ENCODE measurements at regions not wholly inside any gene's neighbourhood (a gene's known extent, or its start where the extent isn't known, plus 50 kb on each side); places are given as distances from the start of the nearest gene placed in this dataset.

DNA sequence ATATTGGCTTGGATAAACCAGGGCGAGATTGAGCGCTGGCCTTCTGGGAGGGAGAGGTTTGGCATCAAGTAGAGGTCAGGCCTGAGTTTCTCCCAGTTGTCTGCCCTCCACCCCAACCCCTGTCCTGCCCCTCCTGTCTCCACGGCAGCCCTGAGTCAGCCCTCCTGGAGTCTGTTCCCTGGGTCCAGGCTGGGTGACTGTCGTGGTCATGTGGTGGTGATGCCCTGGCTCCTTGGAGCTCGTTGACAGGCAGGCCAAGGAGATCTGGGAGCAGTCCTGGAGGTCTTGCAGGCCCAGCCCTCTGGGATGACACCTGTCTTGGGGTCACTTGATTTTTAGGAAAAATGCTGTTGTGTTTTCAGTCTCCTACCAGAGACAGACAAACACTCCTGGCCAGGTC, 53.6 kb upstream of the PODXL start:
- no peaks in the 10 kb centered on the region for H3K36me3 Mint-ChIP-seq (ENCODE audit: low read depth)
- intact Hi-C loops (cut with DNase I, micrococcal nuclease): no loop called here
- no peaks in the 10 kb centered on the region for H3K9me3 Mint-ChIP-seq
- no peak overlapping the region for H3K27ac Mint-ChIP-seq
- H3K4me1 Mint-ChIP-seq (ENCODE audit: low read depth): no peaks in the 10 kb centered on the region
- H3K27me3 ChIP-seq (ENCODE audit: control insufficient read depth in 1 of 2, insufficient read depth in 2 of 2, low read length in 2 of 2): peaks cover 3 to 5% of the 10 kb centered on the region in 2 experiments
- H3K27me3 Mint-ChIP-seq: peaks cover 26% of the 10 kb centered on the region
- H3K9me3 ChIP-seq (ENCODE audit: control insufficient read depth in 1 of 2, insufficient read depth in 1 of 2, low read length in 2 of 2): no peaks in the 10 kb centered on the region
- H3K4me3 ChIP-seq (ENCODE audit: low read length): no peak overlapping the region
- ChIA-PET POLR2A (no interaction called here), CTCF (no interaction called here)
- H3K36me3 ChIP-seq (ENCODE audit: insufficient read depth, low read length): no peaks in the 10 kb centered on the region
- DNase-seq: no peak
- TF ChIP-seq, protein P1, sequence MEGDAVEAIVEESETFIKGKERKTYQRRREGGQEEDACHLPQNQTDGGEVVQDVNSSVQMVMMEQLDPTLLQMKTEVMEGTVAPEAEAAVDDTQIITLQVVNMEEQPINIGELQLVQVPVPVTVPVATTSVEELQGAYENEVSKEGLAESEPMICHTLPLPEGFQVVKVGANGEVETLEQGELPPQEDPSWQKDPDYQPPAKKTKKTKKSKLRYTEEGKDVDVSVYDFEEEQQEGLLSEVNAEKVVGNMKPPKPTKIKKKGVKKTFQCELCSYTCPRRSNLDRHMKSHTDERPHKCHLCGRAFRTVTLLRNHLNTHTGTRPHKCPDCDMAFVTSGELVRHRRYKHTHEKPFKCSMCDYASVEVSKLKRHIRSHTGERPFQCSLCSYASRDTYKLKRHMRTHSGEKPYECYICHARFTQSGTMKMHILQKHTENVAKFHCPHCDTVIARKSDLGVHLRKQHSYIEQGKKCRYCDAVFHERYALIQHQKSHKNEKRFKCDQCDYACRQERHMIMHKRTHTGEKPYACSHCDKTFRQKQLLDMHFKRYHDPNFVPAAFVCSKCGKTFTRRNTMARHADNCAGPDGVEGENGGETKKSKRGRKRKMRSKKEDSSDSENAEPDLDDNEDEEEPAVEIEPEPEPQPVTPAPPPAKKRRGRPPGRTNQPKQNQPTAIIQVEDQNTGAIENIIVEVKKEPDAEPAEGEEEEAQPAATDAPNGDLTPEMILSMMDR (IDR thresholded peaks at IDR 0.05): no peak
- no peak overlapping the region for H3K4me3 Mint-ChIP-seq
- H3K27ac ChIP-seq (ENCODE audit: low read depth in 1 of 2, low read length in 2 of 2): no peak overlapping the region
- H3K4me1 ChIP-seq (ENCODE audit: insufficient read depth, low read length): no peaks in the 10 kb centered on the region
- no peak for ATAC-seq (ENCODE audit: poor library complexity)

DNA sequence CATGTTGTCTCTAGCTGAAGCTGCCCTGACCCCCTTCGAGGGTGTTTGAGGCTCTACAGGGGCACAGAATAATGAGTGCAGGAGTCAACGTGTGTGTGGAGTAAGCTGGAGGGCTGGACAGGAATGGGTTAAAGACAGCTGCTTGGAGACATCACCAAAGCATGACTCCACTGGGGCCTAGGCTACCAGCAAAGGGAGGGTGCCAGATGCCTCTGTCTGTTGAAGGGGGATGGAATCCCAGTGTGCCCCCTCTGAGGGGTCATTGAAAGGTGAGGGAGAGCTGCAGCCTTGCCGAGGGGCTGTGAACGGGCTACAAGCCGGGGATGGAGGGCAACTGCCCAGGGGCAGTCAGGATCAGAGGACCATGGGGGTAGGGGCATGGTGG, 51.7 kb upstream of the PODXL start:
- CTCF ChIA-PET: no interaction called here
- Mint-ChIP-seq H3K9me3 (no peaks in the 10 kb centered on the region), H3K27me3 (peaks cover 38% of the 10 kb centered on the region), H3K4me3 (no peak overlapping the region), H3K4me1 (ENCODE audit: low read depth) (no peaks in the 10 kb centered on the region), H3K36me3 (ENCODE audit: low read depth) (no peaks in the 10 kb centered on the region), H3K27ac (no peak overlapping the region)
- Histone ChIP-seq H3K9me3 (ENCODE audit: control insufficient read depth in 1 of 2, insufficient read depth in 1 of 2, low read length in 2 of 2) (no peaks in the 10 kb centered on the region), H3K4me1 (ENCODE audit: insufficient read depth, low read length) (no peaks in the 10 kb centered on the region), H3K27me3 (ENCODE audit: control insufficient read depth in 1 of 2, insufficient read depth in 2 of 2, low read length in 2 of 2) (peaks cover 5 to 10% of the 10 kb centered on the region in 2 experiments), H3K4me3 (ENCODE audit: low read length) (no peak overlapping the region), H3K36me3 (ENCODE audit: insufficient read depth, low read length) (no peaks in the 10 kb centered on the region), H3K27ac (ENCODE audit: low read depth in 1 of 2, low read length in 2 of 2) (no peak overlapping the region)
- intact Hi-C loops (cut with DNase I, micrococcal nuclease): no loop called here
- DNase-seq: no peak
- POLR2A ChIA-PET: no interaction called here
- no peak for ATAC-seq (ENCODE audit: poor library complexity)
- TF ChIP-seq, protein P1 (IDR thresholded peaks at IDR 0.05): no peak

DNA sequence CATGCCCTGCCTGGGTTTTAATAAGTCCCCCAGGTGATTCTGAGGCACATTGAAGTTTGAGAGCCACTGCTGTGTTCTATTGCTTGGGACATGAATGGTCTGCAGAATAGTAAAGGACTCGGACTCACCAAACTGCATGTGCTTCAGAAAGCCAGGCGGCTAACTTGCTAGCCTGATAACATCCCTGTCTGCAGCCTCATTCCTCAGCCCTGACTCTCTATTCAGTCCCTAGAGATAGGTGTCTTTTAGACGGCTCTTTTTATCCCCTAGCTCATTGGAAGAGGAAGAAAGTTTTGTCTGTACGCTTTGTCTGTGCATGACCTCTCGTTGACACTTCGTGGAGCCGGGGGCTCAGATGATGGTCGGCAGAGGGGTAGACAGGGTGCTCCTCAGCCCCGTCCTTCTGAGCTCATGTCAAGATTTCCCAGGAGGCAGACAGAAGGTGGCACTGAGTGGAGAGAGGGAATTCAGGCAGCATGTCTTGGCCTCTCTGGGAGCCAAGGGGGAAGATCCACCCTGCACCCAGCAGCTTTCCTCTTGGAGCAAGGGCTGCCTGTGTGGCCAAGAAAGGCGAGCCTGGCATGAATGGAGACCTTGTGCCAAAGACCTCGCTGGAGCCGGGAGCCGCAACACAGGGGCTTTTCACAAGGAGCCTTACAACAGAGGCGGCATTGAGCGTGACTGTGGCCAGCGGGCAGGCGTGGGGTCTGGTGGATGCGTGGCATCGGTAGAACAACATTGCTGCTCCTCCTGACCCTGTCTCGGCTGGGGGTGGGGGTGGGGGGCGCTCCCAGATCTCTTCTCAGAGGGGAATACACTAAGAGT, 51.1 kb upstream of the PODXL start:
- Mint-ChIP-seq H3K27me3 (peaks cover 41% of the 10 kb centered on the region), H3K27ac (no peak overlapping the region), H3K9me3 (no peaks in the 10 kb centered on the region), H3K4me3 (no peak overlapping the region), H3K36me3 (ENCODE audit: low read depth) (no peaks in the 10 kb centered on the region), H3K4me1 (ENCODE audit: low read depth) (no peaks in the 10 kb centered on the region)
- ChIA-PET POLR2A (no interaction called here), CTCF (no interaction called here)
- Histone ChIP-seq H3K9me3 (ENCODE audit: control insufficient read depth in 1 of 2, insufficient read depth in 1 of 2, low read length in 2 of 2) (no peaks in the 10 kb centered on the region), H3K27me3 (ENCODE audit: control insufficient read depth in 1 of 2, insufficient read depth in 2 of 2, low read length in 2 of 2) (peaks cover 5 to 10% of the 10 kb centered on the region in 2 experiments), H3K4me1 (ENCODE audit: insufficient read depth, low read length) (no peaks in the 10 kb centered on the region), H3K36me3 (ENCODE audit: insufficient read depth, low read length) (no peaks in the 10 kb centered on the region), H3K27ac (ENCODE audit: low read depth in 1 of 2, low read length in 2 of 2) (no peak overlapping the region), H3K4me3 (ENCODE audit: low read length) (no peak overlapping the region)
- TF ChIP-seq, protein P1 (IDR thresholded peaks at IDR 0.05): no peak
- intact Hi-C loops (cut with DNase I, micrococcal nuclease): no loop called here
- no peak for ATAC-seq (ENCODE audit: poor library complexity)
- DNase-seq: no peak
